GM21360 (cell line): ENCODE measurements at regions not wholly inside any gene's neighbourhood (a gene's known extent, or its start where the extent isn't known, plus 50 kb on each side); places are given as distances from the start of the nearest gene placed in this dataset.
"Not testable (repeated sequence)": the region's sequence is repeated elsewhere in the genome, so short reads cannot be mapped to it uniquely, and the experiment has no call there.

ENCODE experiments used
- ATAC-seq: cut with Tn5 transposase; IDR thresholded peaks from one replicate; pipeline ENCODE4 v1.9.1; 2021; ENCODE audit warnings: mild to moderate bottlenecking, moderate library complexity; ENCODE audit not compliant: unreplicated experiment

DNA sequence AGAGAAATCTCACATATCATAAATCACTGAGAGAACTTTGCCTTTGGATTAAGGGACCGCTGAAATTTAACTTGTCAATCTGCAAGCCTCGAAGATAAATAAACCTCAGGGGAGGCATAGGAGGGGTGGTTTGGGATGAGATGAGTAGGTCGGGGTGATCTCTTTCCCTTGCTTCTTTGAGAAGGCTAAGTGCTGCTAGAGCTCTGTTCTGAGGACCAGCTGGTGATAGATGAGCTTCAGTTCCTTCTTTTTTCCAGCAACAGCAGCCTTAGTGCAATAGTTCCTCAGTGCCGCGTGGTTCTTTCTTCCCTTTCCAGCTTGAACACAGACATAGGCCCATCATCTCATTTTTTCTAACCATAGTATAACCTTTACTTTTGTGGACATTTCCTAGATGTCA lies 2033.8 kb downstream of the KHDRBS2 start:
- peak; percentile 73 for ATAC-seq

DNA sequence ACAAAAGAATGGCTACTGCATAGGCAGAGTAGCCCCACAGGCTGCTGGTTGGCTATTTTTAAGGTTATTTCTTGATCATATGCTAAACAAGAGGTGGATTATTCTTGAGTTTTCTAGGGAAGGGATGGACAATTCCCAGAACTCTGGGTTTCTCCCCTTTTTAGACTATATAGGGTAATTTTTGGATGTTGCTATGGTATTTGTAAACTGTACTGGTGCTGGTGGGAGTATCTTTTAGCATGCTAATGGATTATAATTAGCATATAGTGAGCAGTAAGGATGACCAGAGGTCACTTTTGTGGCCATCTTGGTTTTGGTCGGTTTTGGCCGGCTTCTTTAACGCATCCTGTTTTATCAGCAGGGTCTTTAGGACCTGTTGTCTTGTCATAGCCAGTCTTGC lies 2038.5 kb downstream of the KHDRBS2 start:
- not testable (repeated sequence) for ATAC-seq
